HG02852 (cell line): ENCODE measurements at regions not wholly inside any gene's neighbourhood (a gene's known extent, or its start where the extent isn't known, plus 50 kb on each side); places are given as distances from the start of the nearest gene placed in this dataset.
"Not testable (repeated sequence)": the region's sequence is repeated elsewhere in the genome, so short reads cannot be mapped to it uniquely, and the experiment has no call there.

Experiments
- ATAC-seq: cut with Tn5 transposase; IDR thresholded peaks from one replicate; pipeline ENCODE4 v1.9.1; 2021; ENCODE audit warnings: mild to moderate bottlenecking, moderate library complexity; ENCODE audit not compliant: unreplicated experiment

DNA sequence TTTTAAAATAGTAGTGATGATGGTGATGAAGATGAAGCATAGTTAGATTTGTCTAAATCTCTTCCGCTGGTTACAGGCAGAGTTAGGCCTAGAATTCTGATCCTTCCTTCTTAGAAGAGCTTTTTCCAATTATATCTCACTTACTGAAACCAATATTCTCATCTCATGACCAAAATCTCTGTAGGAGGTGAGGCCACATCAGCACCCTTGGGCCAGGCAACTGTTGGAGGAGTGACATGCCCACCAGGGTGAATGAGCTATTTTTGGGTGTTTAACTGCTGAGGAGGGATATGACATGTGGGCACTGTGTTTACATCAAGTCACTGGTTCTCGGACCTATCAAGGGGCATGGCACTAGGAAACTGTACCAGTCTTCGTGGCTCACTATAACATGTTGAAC is 102.2 kb upstream of the SLC24A3 start:
- ATAC-seq: no peak

DNA sequence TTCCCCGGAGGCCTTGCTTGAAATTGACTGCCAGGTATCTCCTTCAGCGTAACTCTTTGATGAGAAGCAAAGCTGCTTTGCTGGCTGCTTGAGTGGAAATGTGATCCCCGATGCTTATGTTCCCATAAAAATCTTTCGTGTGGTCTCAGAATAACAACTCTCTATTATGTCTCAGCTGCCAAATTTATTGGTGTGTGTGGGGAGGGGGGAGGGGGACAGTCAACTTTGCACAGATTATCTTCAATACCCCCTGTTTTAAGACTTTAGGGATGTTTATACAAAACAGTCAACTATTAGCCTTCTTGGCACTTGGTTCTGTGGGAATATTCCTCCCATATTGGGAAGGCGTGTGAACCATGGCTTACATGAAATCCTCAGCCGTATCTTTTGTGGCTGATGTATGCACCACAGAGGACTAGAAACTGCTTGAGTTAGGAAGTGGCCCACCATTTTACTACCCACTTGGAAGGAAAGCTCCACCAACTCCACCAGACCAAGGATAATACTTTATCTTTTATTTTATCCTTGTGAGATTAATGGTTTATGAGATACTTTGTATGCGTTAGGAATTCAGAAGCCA is 101.5 kb upstream of the SLC24A3 start:
- no peak for ATAC-seq

DNA sequence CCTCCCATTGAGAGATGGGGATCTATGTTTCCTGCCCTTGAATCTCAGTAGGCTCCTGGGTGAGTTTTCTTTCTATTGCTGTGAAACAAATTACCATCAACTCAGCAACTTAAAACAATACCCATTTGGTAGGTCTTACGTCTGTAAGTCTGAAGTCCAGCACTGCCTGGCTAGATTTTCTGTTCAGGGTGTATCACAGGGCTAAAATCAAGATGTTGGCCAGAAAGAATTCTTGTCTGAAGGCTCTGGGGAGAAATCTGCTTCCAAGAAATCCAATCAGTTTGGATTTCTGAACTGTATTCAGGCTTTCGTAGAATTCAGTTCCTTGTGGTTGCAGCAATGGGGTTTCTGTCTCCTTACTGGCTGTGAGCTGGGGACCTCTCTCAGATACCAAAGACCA is 99.6 kb upstream of the SLC24A3 start:
- ATAC-seq: no peak

- ATAC-seq: no peak
Observed at GRCh38 chr20:19113343-19113930, 99.0 kb upstream of the SLC24A3 start.

DNA sequence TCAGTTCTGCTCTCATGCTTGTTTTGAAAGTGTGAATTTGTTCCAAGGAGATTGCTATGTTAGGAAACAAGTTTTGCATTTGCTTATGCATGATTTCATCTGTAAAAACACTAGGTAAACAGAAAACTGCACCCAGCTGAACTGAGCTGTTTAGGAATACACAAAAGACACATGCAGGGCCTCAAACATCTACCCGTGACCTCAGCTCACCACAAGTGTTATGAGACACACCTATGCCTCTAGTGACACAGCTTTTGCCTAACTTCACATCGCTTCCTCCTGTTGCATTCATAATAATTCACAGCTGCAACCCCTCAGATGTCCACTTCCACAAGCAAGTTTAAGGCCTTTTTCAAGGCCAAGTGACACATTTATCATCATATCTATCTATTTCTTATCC is 98.0 kb upstream of the SLC24A3 start:
- no peak for ATAC-seq

DNA sequence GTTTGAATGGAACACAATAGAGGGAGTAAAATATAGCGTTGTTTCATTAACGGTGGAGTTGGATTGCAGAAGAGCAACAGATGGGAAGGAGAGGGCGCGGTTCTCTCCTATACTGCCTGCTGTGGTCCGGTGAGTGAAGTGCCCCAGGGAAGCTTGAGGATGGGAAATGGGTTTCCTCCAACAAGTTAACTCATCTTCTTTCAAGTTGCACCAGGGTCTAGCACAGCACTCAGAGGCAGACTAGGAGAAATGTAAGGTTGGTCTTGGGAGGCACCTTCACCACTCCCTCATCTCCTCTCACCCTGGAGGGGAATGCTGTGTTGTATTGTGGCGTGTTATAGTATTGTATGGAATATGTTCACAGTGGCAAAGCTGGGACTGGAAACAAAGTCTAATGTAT is 96.9 kb upstream of the SLC24A3 start:
- ATAC-seq: no peak

DNA sequence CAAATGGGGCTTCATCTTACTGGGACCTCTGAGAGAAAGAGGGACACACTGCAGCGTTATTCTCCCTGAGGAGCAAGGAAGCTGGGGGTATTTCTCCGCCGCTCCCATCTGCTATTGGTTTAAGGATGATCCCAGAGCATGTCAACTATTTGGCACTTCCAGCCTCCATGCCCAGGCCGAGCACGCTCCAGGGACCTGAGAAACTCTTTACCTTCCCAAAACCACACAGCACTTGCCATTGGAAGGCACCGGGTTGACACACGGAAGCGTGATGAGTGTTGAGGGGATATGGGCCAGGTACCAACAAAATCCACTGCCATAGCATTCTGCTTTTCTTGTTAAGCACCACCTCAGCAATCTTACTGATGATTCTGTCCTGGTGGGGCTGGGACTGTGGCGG is 92.4 kb upstream of the SLC24A3 start:
- no peak for ATAC-seq

DNA sequence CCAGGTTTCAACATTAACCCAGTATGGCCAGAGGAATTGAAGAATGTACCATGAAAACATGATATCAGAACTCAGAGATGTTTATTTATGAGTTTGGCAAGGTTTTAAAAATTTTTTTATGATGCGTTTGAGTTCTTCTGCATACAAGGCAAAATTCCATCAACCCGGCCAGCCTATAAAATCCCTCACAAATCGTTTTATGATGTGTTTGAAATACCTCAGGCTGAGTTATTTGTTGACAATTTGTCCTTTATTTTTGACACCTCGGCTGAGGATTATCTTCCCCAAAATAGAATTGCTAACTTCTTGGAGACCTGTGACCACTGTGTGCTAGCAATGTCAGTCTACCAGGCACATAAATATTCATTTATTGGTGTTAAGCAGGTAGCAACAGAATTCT is 91.9 kb upstream of the SLC24A3 start:
- no peak for ATAC-seq

GRCh38 chr20:19121463-19121862 is 91.0 kb upstream of the SLC24A3 start:
- ATAC-seq: no peak

DNA sequence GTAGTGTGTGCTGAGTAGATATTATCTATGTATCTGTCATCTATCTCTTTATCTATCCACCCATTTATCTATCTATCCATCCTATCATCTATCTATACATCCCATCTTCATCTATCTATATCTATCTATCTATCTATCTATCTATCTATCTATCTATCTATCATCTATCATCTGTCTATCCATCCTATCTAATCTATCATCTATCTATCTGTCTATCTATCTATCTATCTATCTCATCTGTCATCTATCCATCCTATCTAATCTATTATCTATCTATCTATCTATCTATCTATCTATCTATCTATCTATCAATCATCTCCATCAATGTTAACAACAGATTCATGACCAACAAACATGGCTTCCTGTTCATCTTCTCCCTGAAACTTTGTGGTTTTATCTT is 90.5 kb upstream of the SLC24A3 start:
- ATAC-seq: no peak

DNA sequence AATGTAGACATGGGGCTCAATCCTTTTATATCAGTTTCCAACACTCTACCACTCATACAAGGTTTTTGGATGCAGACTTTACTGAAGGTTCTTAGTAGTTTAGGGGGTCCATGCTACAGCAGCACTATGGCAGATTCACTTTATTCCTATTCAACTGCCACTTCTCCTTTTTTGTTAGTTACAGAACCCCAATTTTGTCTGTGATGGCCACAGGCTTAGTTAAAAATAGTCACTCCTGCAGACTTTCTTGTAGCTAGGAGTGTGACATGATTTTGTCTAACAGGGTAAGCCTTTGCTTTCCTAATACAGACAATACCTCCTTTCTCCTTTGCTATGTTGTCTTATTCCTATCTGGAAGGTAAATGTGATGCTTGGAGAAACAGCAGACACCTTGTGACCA is 90.0 kb upstream of the SLC24A3 start:
- ATAC-seq: no peak

DNA sequence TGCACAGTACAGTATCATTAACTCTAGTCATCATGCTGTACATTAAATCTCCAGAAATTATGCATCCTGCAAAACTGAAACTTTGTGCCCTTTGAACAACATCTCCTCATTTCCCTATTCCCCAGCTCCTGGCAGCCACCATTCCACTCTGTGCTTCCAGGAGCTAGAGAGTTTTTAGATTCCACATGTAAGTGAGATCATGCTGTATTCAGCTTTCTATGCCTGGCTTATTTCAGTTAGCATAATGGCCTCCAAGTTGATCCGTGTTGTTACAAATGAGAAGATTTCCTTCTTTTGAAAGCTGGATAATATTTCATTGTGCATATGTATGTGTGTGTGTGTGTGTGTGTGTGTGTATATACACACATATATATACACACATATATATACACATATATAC is 86.9 kb upstream of the SLC24A3 start:
- no peak for ATAC-seq

GRCh38 chr20:19129306-19129705 is 83.1 kb upstream of the SLC24A3 start:
- no peak for ATAC-seq

DNA sequence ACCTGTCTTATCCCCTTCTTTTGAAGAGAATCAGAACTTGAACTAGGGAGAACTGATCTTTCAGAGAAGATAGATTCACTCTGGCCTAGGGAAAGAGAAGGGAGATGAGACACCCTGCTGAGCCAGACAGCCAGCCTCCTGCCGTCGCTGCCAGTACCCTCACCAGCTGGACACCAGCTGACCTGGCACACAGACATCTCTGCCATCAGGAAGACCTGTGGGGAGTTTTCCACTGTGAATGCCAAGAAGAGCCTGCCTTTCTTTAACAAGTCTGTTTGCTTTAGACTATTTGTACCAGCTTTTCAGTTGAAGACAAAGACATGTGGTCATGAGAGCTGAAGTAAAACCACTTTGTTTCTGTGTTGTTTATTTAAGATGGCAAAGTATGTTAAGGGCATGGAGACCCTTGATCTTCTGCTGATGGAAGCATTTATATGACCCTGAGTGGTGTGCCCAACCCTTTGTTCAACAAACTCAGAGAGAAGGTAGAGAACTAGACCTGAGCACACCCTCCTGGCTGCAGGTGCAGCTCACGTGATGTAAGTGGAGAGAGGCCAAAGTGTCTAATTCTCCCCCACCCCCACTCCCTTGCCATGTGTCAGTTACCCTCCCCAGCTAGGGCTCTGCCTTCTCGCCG is 82.3 kb upstream of the SLC24A3 start:
- no peak for ATAC-seq

- ATAC-seq: no peak
Observed at GRCh38 chr20:19130613-19130984, 81.8 kb upstream of the SLC24A3 start.

- ATAC-seq: no peak
Observed at GRCh38 chr20:19137641-19138040, 74.8 kb upstream of the SLC24A3 start.

DNA sequence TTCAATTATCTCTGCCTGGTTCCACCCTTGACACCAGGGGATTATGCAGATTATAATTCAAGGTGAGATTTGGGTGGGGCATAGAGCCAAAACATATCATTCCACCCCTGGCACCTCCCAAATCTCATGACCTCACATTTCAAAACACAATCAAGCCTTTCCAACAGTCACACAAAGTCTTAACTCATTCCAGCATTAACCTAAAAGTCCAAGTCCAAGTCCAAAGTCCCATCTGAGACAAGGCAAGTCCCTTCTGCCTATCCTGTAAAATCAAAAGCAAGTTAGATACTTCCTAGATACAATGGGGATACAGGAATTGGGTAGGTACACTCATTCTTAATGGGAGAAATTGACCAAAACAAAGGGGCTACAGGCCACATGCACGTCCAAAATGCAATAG is 73.7 kb upstream of the SLC24A3 start:
- ATAC-seq: no peak

- ATAC-seq: not testable (repeated sequence)
Observed at GRCh38 chr20:19139584-19139983, 72.9 kb upstream of the SLC24A3 start.

GRCh38 chr20:19141998-19142397 is 70.4 kb upstream of the SLC24A3 start:
- ATAC-seq: no peak

DNA sequence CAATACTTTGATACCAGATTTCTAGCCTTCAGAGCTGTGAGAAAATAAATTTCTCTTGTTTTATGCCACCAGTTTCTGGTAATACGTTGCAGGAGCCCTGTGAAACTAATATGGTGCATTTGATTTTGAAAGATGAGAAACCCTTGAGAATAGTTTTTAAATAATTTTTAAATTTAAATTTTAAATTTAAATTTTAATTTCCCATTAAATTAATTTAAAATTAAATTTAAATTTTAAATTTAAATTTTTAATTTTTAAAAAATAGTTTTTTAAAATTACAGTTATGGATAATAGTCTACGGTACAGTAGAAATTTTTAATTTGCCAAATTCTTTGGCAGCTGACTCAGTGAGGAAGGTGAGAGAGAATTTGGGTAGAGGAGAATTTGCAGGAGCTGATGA is 68.6 kb upstream of the SLC24A3 start:
- ATAC-seq: no peak

DNA sequence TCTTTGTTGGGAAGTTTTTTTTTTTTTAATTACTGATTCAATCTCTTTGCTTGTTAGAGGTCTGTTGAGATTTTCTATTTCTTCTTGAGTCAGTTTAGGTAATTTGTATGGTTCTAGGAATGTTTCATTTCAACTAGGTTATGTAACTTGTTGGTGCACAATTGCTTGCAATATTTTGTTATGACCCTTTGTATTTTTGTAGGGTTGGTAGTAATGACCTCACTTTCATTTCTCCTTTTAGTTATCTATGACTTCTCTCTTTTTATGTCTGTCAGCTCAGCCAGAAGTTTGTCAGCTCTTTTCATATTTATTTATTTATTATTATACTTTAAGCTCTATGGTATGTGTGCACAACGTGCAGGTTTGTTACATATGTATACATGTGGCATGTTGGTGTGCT is 51.1 kb upstream of the SLC24A3 start:
- ATAC-seq: no peak
